HepG2 (cell line): ENCODE measurements at regions not wholly inside any gene's neighbourhood (a gene's known extent, or its start where the extent isn't known, plus 50 kb on each side); places are given as distances from the start of the nearest gene placed in this dataset.

Experiments
- CCAR2 ChIP-seq: fragments of 200-400 bp; formaldehyde crosslinking; optimal IDR thresholded peaks from 2 replicates; pipeline ENCODE3; 2018; ENCODE audit warnings: low read depth, mild to moderate bottlenecking, low read length, moderate library complexity
- EP300 ChIP-seq, 3 experiments: sonication (generic) in 1 of 3; formaldehyde crosslinking in 1 of 3; IDR thresholded peaks; 2 replicates each; pipeline versions ENCODE4 v1.5.1 to v1.6.1; 2011 to 2020; ENCODE audit warnings: low read depth in 2 of 3, low read length in 2 of 3, borderline replicate concordance in 1 of 3, improper control_type of control experiment in 1 of 3, mild to moderate bottlenecking in 1 of 3, missing genetic modification reagents in 1 of 3, moderate library complexity in 1 of 3
- GATAD2A ChIP-seq: IDR thresholded peaks from 2 replicates; pipeline ENCODE4 v1.6.1; 2016
- JUND ChIP-seq: sonication (generic); formaldehyde crosslinking; IDR thresholded peaks from 2 replicates; pipeline ENCODE4 v1.8.0; 2022; ENCODE audit warnings: mild to moderate bottlenecking, missing genetic modification reagents
- POGZ ChIP-seq: sonication (generic); formaldehyde crosslinking; IDR thresholded peaks from 2 replicates; pipeline ENCODE4 v1.4.0; 2020; ENCODE audit warnings: mild to moderate bottlenecking, missing genetic modification reagents
- RXRB ChIP-seq: IDR thresholded peaks from 2 replicates; pipeline ENCODE4 v1.6.1; 2016; ENCODE audit warnings: borderline replicate concordance, missing genetic modification reagents, missing compliant biosample characterization
- SIX4 ChIP-seq: sonication (generic); formaldehyde crosslinking; IDR thresholded peaks from 2 replicates; pipeline ENCODE4 v1.4.0; 2020; ENCODE audit warnings: missing genetic modification reagents
- SP4 ChIP-seq: sonication (generic); formaldehyde crosslinking; IDR thresholded peaks from 2 replicates; pipeline ENCODE4 v1.8.1; 2023; ENCODE audit warnings: mild to moderate bottlenecking, missing genetic modification reagents
- SSRP1 ChIP-seq: IDR thresholded peaks from 2 replicates; pipeline ENCODE4 v1.6.1; 2016; ENCODE audit warnings: control low read depth
- ZNF329 ChIP-seq: sonication (generic); formaldehyde crosslinking; IDR thresholded peaks from 2 replicates; pipeline ENCODE4 v1.9.0; 2021; ENCODE audit warnings: low read depth, mild to moderate bottlenecking, missing genetic modification reagents
- ZNF788 ChIP-seq: sonication (generic); formaldehyde crosslinking; IDR thresholded peaks from 2 replicates; pipeline ENCODE4 v1.5.0; 2020; ENCODE audit warnings: mild to moderate bottlenecking, missing genetic modification reagents, borderline replicate concordance
- TF ChIP-seq, protein P1 (sequence below): IDR thresholded peaks from 2 replicates; pipeline ENCODE4 v1.6.1; 2016; ENCODE audit warnings: low read depth
- TF ChIP-seq, protein P2 (sequence below): sonication (generic); formaldehyde crosslinking; IDR thresholded peaks from 2 replicates; pipeline ENCODE4 v1.9.0; 2022; ENCODE audit warnings: missing genetic modification reagents, mild to moderate bottlenecking, borderline replicate concordance
- TF ChIP-seq, protein P3 (sequence below): sonication (generic); formaldehyde crosslinking; conservative IDR thresholded peaks from 2 replicates; pipeline ENCODE4 v1.8.1; 2023; ENCODE audit warnings: missing genetic modification reagents
- TF ChIP-seq, protein P4 (sequence below): sonication (generic); formaldehyde crosslinking; IDR thresholded peaks from 2 replicates; pipeline ENCODE4 v1.4.0; 2020; ENCODE audit warnings: missing genetic modification reagents, borderline replicate concordance
- TF ChIP-seq, protein P5 (sequence below): sonication (generic); formaldehyde crosslinking; IDR thresholded peaks from 2 replicates; pipeline ENCODE4 v1.5.0; 2020; ENCODE audit warnings: mild to moderate bottlenecking, missing genetic modification reagents

DNA sequence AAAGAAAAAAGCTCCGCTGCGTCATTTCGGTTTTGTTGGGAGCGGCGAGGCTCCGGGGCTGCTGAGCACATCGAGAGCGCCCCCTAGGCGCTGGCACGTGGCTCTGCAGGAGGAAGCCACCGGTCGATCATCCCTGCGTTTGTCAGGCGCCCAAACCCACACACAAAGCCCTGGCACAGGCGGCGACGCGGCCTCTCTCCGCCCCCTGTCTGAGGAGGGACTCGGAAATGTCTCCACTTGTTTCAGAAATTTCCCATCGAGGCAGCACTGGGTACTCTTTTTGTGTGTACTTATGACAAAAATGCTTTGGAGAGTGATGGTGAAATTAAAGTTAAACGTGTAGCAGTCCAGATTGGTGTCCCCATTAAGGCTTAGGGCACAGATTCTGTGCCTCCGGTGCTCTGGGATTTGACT, 407.3 kb upstream of the ONECUT1 start (continued):
- TF ChIP-seq, protein P1, sequence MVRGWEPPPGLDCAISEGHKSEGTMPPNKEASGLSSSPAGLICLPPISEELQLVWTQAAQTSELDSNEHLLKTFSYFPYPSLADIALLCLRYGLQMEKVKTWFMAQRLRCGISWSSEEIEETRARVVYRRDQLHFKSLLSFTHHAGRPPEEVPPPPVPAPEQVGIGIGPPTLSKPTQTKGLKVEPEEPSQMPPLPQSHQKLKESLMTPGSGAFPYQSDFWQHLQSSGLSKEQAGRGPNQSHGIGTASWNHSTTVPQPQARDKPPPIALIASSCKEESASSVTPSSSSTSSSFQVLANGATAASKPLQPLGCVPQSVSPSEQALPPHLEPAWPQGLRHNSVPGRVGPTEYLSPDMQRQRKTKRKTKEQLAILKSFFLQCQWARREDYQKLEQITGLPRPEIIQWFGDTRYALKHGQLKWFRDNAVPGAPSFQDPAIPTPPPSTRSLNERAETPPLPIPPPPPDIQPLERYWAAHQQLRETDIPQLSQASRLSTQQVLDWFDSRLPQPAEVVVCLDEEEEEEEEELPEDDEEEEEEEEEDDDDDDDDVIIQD, result peak; percentile 22; the same call in 1 of the 2 replicates
- TF ChIP-seq SSRP1 (CRISPR knock-in tag), result no peak
- peak; percentile 44; the same call in 1 of the 2 replicates for TF ChIP-seq RXRB
- TF ChIP-seq, protein P2, sequence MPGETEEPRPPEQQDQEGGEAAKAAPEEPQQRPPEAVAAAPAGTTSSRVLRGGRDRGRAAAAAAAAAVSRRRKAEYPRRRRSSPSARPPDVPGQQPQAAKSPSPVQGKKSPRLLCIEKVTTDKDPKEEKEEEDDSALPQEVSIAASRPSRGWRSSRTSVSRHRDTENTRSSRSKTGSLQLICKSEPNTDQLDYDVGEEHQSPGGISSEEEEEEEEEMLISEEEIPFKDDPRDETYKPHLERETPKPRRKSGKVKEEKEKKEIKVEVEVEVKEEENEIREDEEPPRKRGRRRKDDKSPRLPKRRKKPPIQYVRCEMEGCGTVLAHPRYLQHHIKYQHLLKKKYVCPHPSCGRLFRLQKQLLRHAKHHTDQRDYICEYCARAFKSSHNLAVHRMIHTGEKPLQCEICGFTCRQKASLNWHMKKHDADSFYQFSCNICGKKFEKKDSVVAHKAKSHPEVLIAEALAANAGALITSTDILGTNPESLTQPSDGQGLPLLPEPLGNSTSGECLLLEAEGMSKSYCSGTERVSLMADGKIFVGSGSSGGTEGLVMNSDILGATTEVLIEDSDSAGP, result 0 out of 2 replicates have a peak, but pooled peaks have one; percentile 17
- no peak for TF ChIP-seq JUND (CRISPR knock-in tag)
- TF ChIP-seq EP300 (IDR thresholded peaks at IDR 0.05; ENCODE audit: low read depth in 2 of 2, low read length in 2 of 2), result peak in 1 of 2 experiments; percentile 16; a peak in 1 of 4 replicates
- no peak for TF ChIP-seq EP300 (CRISPR knock-in tag; IDR thresholded peaks at IDR 0.05; ENCODE audit: borderline replicate concordance)
- TF ChIP-seq, protein P3, sequence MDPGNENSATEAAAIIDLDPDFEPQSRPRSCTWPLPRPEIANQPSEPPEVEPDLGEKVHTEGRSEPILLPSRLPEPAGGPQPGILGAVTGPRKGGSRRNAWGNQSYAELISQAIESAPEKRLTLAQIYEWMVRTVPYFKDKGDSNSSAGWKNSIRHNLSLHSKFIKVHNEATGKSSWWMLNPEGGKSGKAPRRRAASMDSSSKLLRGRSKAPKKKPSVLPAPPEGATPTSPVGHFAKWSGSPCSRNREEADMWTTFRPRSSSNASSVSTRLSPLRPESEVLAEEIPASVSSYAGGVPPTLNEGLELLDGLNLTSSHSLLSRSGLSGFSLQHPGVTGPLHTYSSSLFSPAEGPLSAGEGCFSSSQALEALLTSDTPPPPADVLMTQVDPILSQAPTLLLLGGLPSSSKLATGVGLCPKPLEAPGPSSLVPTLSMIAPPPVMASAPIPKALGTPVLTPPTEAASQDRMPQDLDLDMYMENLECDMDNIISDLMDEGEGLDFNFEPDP, result no peak
- TF ChIP-seq, protein P4, sequence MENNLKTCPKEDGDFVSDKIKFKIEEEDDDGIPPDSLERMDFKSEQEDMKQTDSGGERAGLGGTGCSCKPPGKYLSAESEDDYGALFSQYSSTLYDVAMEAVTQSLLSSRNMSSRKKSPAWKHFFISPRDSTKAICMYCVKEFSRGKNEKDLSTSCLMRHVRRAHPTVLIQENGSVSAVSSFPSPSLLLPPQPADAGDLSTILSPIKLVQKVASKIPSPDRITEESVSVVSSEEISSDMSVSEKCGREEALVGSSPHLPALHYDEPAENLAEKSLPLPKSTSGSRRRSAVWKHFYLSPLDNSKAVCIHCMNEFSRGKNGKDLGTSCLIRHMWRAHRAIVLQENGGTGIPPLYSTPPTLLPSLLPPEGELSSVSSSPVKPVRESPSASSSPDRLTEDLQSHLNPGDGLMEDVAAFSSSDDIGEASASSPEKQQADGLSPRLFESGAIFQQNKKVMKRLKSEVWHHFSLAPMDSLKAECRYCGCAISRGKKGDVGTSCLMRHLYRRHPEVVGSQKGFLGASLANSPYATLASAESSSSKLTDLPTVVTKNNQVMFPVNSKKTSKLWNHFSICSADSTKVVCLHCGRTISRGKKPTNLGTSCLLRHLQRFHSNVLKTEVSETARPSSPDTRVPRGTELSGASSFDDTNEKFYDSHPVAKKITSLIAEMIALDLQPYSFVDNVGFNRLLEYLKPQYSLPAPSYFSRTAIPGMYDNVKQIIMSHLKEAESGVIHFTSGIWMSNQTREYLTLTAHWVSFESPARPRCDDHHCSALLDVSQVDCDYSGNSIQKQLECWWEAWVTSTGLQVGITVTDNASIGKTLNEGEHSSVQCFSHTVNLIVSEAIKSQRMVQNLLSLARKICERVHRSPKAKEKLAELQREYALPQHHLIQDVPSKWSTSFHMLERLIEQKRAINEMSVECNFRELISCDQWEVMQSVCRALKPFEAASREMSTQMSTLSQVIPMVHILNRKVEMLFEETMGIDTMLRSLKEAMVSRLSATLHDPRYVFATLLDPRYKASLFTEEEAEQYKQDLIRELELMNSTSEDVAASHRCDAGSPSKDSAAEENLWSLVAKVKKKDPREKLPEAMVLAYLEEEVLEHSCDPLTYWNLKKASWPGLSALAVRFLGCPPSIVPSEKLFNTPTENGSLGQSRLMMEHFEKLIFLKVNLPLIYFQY, result no peak
- 0 out of 2 replicates have a peak, but pooled peaks have one; percentile 28 for TF ChIP-seq SIX4
- TF ChIP-seq ZNF329 (CRISPR knock-in tag), result no peak
- TF ChIP-seq GATAD2A, result peak; percentile 57; the same call in 1 of the 2 replicates
- TF ChIP-seq, protein P5, sequence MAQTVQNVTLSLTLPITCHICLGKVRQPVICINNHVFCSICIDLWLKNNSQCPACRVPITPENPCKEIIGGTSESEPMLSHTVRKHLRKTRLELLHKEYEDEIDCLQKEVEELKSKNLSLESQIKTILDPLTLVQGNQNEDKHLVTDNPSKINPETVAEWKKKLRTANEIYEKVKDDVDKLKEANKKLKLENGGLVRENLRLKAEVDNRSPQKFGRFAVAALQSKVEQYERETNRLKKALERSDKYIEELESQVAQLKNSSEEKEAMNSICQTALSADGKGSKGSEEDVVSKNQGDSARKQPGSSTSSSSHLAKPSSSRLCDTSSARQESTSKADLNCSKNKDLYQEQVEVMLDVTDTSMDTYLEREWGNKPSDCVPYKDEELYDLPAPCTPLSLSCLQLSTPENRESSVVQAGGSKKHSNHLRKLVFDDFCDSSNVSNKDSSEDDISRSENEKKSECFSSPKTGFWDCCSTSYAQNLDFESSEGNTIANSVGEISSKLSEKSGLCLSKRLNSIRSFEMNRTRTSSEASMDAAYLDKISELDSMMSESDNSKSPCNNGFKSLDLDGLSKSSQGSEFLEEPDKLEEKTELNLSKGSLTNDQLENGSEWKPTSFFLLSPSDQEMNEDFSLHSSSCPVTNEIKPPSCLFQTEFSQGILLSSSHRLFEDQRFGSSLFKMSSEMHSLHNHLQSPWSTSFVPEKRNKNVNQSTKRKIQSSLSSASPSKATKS (CRISPR knock-in tag), result no peak
- TF ChIP-seq SP4 (CRISPR knock-in tag), result no peak
- TF ChIP-seq CCAR2, result no peak
- TF ChIP-seq POGZ, result peak; percentile 81
- peak; percentile 77; the same call in 1 of the 2 replicates for TF ChIP-seq ZNF788 (CRISPR knock-in tag)
